ENCODE measurements at regions not wholly inside any gene's neighbourhood (a gene's known extent, or its start where the extent isn't known, plus 50 kb on each side); places are given as distances from the start of the nearest gene placed in this dataset.

DNA sequence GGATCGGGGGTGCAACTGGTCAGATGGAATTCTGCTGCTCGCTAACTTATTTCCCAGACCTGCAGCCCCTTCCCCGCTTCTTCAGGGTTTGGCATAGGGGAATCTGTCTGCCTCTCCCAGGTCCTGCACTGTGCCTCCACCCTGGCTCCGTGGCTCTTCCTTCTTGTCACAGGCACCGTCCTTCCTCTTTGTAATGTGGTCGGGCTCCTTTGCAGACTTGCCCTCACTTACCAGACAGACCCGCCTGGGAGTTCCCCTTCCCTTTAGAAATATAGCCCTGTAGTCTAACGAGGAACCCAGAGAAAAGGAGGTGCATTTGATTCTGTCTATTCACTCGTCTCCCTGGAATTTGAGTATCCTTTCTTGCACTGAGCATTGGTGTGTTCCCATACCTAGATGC is 63.9 kb upstream of the PAX8 start:
- TF ChIP-seq, protein P1, sequence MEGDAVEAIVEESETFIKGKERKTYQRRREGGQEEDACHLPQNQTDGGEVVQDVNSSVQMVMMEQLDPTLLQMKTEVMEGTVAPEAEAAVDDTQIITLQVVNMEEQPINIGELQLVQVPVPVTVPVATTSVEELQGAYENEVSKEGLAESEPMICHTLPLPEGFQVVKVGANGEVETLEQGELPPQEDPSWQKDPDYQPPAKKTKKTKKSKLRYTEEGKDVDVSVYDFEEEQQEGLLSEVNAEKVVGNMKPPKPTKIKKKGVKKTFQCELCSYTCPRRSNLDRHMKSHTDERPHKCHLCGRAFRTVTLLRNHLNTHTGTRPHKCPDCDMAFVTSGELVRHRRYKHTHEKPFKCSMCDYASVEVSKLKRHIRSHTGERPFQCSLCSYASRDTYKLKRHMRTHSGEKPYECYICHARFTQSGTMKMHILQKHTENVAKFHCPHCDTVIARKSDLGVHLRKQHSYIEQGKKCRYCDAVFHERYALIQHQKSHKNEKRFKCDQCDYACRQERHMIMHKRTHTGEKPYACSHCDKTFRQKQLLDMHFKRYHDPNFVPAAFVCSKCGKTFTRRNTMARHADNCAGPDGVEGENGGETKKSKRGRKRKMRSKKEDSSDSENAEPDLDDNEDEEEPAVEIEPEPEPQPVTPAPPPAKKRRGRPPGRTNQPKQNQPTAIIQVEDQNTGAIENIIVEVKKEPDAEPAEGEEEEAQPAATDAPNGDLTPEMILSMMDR (IDR thresholded peaks at IDR 0.05; ENCODE audit: low read depth, low read length, poor library complexity, severe bottlenecking): no peak
- TF ChIP-seq EZH2phosphoT487 (IDR thresholded peaks at IDR 0.05; ENCODE audit: borderline replicate concordance, low read length): no peak

All from DOHH2 (cell line).